Endothelial cell of umbilical vein (primary cell): ENCODE measurements at regions not wholly inside any gene's neighbourhood (a gene's known extent, or its start where the extent isn't known, plus 50 kb on each side); places are given as distances from the start of the nearest gene placed in this dataset.

Source experiments
- EZH2 ChIP-seq: IDR thresholded peaks from 2 replicates; pipeline ENCODE4 v1.6.1; 2012; ENCODE audit warnings: borderline replicate concordance, low read depth, mild to moderate bottlenecking, moderate library complexity, low read length, inconsistent platforms; ENCODE audit not compliant: severe bottlenecking
- MYC ChIP-seq: IDR thresholded peaks from one replicate; pipeline ENCODE4 v1.6.1; 2011; ENCODE audit warnings: mild to moderate bottlenecking, low read depth, low read length
- POLR2A ChIP-seq: IDR thresholded peaks from 2 replicates; pipeline ENCODE4 v1.6.1; 2012; ENCODE audit warnings: low read depth, mild to moderate bottlenecking, control low read depth, low read length
- POLR2AphosphoS5 ChIP-seq: IDR thresholded peaks from 2 replicates; pipeline ENCODE4 v1.6.1; 2012; ENCODE audit warnings: low read depth, mild to moderate bottlenecking, control low read depth, low read length, moderate library complexity; ENCODE audit not compliant: insufficient read depth
- TF ChIP-seq, protein P1 (sequence below): IDR thresholded peaks from 2 replicates; pipeline ENCODE4 v1.6.1; 2011; ENCODE audit not compliant: insufficient read depth, insufficient read length

DNA sequence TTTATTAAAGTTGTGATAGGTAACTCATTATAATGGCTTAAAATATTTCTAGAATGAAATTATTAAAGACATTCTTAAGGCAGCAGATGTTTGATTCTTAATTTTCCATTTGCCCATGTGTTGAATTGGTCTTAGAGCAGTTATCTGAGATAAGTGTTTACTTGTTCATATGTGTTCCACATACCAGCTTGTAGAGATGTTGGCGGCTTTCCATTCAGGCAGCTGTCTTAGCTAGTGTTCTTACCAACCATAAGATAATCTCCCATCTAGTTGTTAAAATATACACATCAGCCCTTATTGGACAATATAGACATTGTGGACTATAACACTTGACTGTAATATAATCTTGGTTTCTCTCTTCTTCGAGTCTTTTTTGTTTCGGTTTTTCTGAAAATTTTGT, 1372.9 kb upstream of the ADGRL2 start:
- TF ChIP-seq MYC (no peak), POLR2A (no peak), EZH2 (no peak), POLR2AphosphoS5 (no peak)
- TF ChIP-seq, protein P1, sequence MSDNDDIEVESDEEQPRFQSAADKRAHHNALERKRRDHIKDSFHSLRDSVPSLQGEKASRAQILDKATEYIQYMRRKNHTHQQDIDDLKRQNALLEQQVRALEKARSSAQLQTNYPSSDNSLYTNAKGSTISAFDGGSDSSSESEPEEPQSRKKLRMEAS: no peak
